H9 (cell line): ENCODE measurements at regions not wholly inside any gene's neighbourhood (a gene's known extent, or its start where the extent isn't known, plus 50 kb on each side); places are given as distances from the start of the nearest gene placed in this dataset.

Source experiments
- DNase-seq: peaks from one replicate; pipeline ENCODE4 v3.0.0-alpha.2; 2017
- H2AFZ ChIP-seq: one replicate; pipeline ENCODE4 v1.6.1; 2013; ENCODE audit warnings: mild to moderate bottlenecking, low read length, control low read depth, moderate library complexity
- H2AK5ac ChIP-seq: 2 replicates; pipeline ENCODE4 v1.6.1; 2013; ENCODE audit warnings: low read length, control low read depth, mixed read lengths; ENCODE audit not compliant: insufficient read length
- H2BK120ac ChIP-seq: one replicate; pipeline ENCODE4 v1.6.1; 2013; ENCODE audit warnings: low read depth, mild to moderate bottlenecking, low read length, control low read depth, inconsistent platforms; ENCODE audit not compliant: poor library complexity, severe bottlenecking
- H2BK12ac ChIP-seq: 2 replicates; pipeline ENCODE4 v1.6.1; 2013; ENCODE audit warnings: low read length, control low read depth, mixed read lengths, low read depth; ENCODE audit not compliant: insufficient read length
- H2BK15ac ChIP-seq: 2 replicates; pipeline ENCODE4 v1.6.1; 2013; ENCODE audit warnings: low read depth, low read length, control low read depth
- H2BK20ac ChIP-seq: one replicate; pipeline ENCODE4 v1.6.1; 2013; ENCODE audit warnings: low read depth, mild to moderate bottlenecking, low read length, control low read depth, inconsistent platforms; ENCODE audit not compliant: poor library complexity, severe bottlenecking
- H2BK5ac ChIP-seq: 2 replicates; pipeline ENCODE4 v1.6.1; 2013; ENCODE audit warnings: low read length, control low read depth, mixed read lengths; ENCODE audit not compliant: insufficient read length
- H3K14ac ChIP-seq: 2 replicates; pipeline ENCODE4 v1.6.1; 2013; ENCODE audit warnings: low read length, control low read depth; ENCODE audit not compliant: insufficient read depth
- H3K18ac ChIP-seq: 2 replicates; pipeline ENCODE4 v1.6.1; 2013; ENCODE audit warnings: low read depth, mild to moderate bottlenecking, mixed read lengths, low read length, control low read depth; ENCODE audit not compliant: insufficient read length
- H3K23ac ChIP-seq: 2 replicates; pipeline ENCODE4 v1.6.1; 2013; ENCODE audit warnings: low read length, control low read depth, mixed read lengths, low read depth; ENCODE audit not compliant: insufficient read length
- H3K23me2 ChIP-seq: 2 replicates; pipeline ENCODE4 v1.6.1; 2013; ENCODE audit warnings: low read depth, mild to moderate bottlenecking, mixed read lengths, low read length, control low read depth; ENCODE audit not compliant: insufficient read length, poor library complexity, severe bottlenecking
- H3K27ac ChIP-seq: 2 replicates; pipeline ENCODE4 v1.5.1; 2013; ENCODE audit warnings: low read length, control low read depth, mixed read lengths, low read depth; ENCODE audit not compliant: insufficient read length
- H3K27me3 ChIP-seq: 2 replicates; pipeline ENCODE4 v1.6.1; 2013; ENCODE audit warnings: low read length, control low read depth, inconsistent platforms; ENCODE audit not compliant: insufficient read depth
- H3K4ac ChIP-seq: 2 replicates; pipeline ENCODE4 v1.6.1; 2013; ENCODE audit warnings: low read depth, mild to moderate bottlenecking, control low read depth, inconsistent platforms, low read length, moderate library complexity
- H3K4me1 ChIP-seq: 2 replicates; pipeline ENCODE4 v1.6.1; 2013; ENCODE audit warnings: low read length, control low read depth, inconsistent platforms; ENCODE audit not compliant: insufficient read depth
- H3K4me2 ChIP-seq: 2 replicates; pipeline ENCODE4 v1.6.1; 2013; ENCODE audit warnings: low read length, control low read depth, mixed read lengths; ENCODE audit not compliant: insufficient read length, insufficient read depth
- H3K56ac ChIP-seq: 2 replicates; pipeline ENCODE4 v1.6.1; 2013; ENCODE audit warnings: low read depth, mild to moderate bottlenecking, mixed read lengths, low read length, control low read depth; ENCODE audit not compliant: insufficient read length
- H3K79me1 ChIP-seq: 2 replicates; pipeline ENCODE4 v1.6.1; 2013; ENCODE audit warnings: low read depth, mild to moderate bottlenecking, moderate library complexity, low read length, control low read depth, inconsistent platforms; ENCODE audit not compliant: insufficient read depth, poor library complexity, severe bottlenecking
- H3K79me2 ChIP-seq: 2 replicates; pipeline ENCODE4 v1.6.1; 2013; ENCODE audit warnings: low read length, control low read depth, inconsistent platforms; ENCODE audit not compliant: insufficient read depth
- H3K9ac ChIP-seq: 2 replicates; pipeline ENCODE4 v1.6.1; 2013; ENCODE audit warnings: low read length, control low read depth, mixed read lengths; ENCODE audit not compliant: insufficient read length; ENCODE audit errors: extremely low read depth
- H3K9me3 ChIP-seq: one replicate; pipeline ENCODE4 v1.6.1; 2013; ENCODE audit warnings: low read depth, low read length, inconsistent platforms; ENCODE audit not compliant: control insufficient read depth
- H3T11ph ChIP-seq: one replicate; pipeline ENCODE4 v1.6.1; 2013; ENCODE audit warnings: mild to moderate bottlenecking, low read length, control low read depth, inconsistent platforms
- H4K20me1 ChIP-seq: one replicate; pipeline ENCODE4 v1.6.1; 2013; ENCODE audit not compliant: control insufficient read depth, insufficient read length, insufficient read depth
- H4K5ac ChIP-seq: 2 replicates; pipeline ENCODE4 v1.6.1; 2013; ENCODE audit warnings: low read depth, mild to moderate bottlenecking, mixed read lengths, low read length, control low read depth; ENCODE audit not compliant: insufficient read length
- H4K8ac ChIP-seq: replicated peaks from 2 replicates; pipeline ENCODE4 v1.6.1; 2013; ENCODE audit warnings: low read length, control low read depth, mixed read lengths, low read depth; ENCODE audit not compliant: insufficient read length
- H4K91ac ChIP-seq: 2 replicates; pipeline ENCODE4 v1.6.1; 2013; ENCODE audit warnings: low read depth, mild to moderate bottlenecking, moderate library complexity, mixed read lengths, low read length, control low read depth; ENCODE audit not compliant: insufficient read length
- H3K27ac Mint-ChIP-seq, 3 experiments: 2 replicates in 2 of 3; 3 replicates in 1 of 3; pipeline ENCODE4 v1.8.0; 2020 to 2021; ENCODE audit warnings: mixed read lengths in 3 of 3, mild to moderate bottlenecking in 1 of 3, moderate library complexity in 1 of 3
- H3K27me3 Mint-ChIP-seq: 2 replicates; pipeline ENCODE4 v1.8.0; 2021; ENCODE audit warnings: low read depth, mild to moderate bottlenecking, moderate library complexity, mixed read lengths
- H3K36me3 Mint-ChIP-seq, 3 experiments: 2 replicates in 2 of 3; 3 replicates in 1 of 3; pipeline ENCODE4 v1.8.0; 2020 to 2021; ENCODE audit warnings: low read depth in 3 of 3, mixed read lengths in 3 of 3; ENCODE audit not compliant: insufficient read depth in 1 of 3
- H3K4me1 Mint-ChIP-seq, 2 experiments: 2 replicates each; pipeline ENCODE4 v1.8.0; 2020; ENCODE audit warnings: mixed read lengths in 2 of 2
- H3K4me3 Mint-ChIP-seq, 2 experiments: 2 replicates in 1 of 2; 3 replicates in 1 of 2; pipeline ENCODE4 v1.8.0; 2020 to 2021; ENCODE audit warnings: mild to moderate bottlenecking in 2 of 2, mixed read lengths in 2 of 2, moderate library complexity in 1 of 2
- H3K9me3 Mint-ChIP-seq, 2 experiments: 2 replicates in 1 of 2; 3 replicates in 1 of 2; pipeline ENCODE4 v1.8.0; 2020; ENCODE audit warnings: mild to moderate bottlenecking in 2 of 2, mixed read lengths in 2 of 2, moderate library complexity in 1 of 2
- CTCF ChIP-seq: fragments of 200-600 bp; sonication (generic); conservative IDR thresholded peaks from 3 replicates; pipeline ENCODE4 v1.8.0; 2021; ENCODE audit warnings: antibody characterized with exemption, mild to moderate bottlenecking
- WGBS: extraction: QIAGEN DNeasy Blood & Tissue Kit; methylation state at CpG from one replicate; pipeline ENCODE4 v1.1.7; 2013; ENCODE audit warnings: missing lambda C conversion rate, low lambda C conversion rate, mixed read lengths; ENCODE audit not compliant: insufficient read length; ENCODE audit errors: extremely low coverage; 5-methylcytosine and 5-hydroxymethylcytosine counted together

GRCh38 chr21:23612210-23612609 is 1995.1 kb downstream of the MRPL39 start:
- Histone ChIP-seq H4K91ac (no peak overlapping the region), H4K20me1 (no peaks in the 10 kb centered on the region), H3K56ac (no peak overlapping the region), H2BK5ac (no peak overlapping the region), H2AK5ac (no peak overlapping the region), H3K79me2 (no peaks in the 10 kb centered on the region), H3K79me1 (no peaks in the 10 kb centered on the region), H2AFZ (no peak overlapping the region), H4K5ac (no peak overlapping the region), H2BK12ac (no peak overlapping the region), H3T11ph (no peak overlapping the region), H3K27ac (no peak overlapping the region), H3K9me3 (no peaks in the 10 kb centered on the region), H3K23ac (no peak overlapping the region), H2BK120ac (no peak overlapping the region), H2BK20ac (no peak overlapping the region), H3K4me2 (no peak overlapping the region), H3K9ac (no peak overlapping the region), H4K8ac (no peak overlapping the region), H3K4ac (no peak overlapping the region), H3K27me3 (no peaks in the 10 kb centered on the region), H3K4me1 (no peaks in the 10 kb centered on the region), H3K18ac (no peak overlapping the region), H2BK15ac (no peak overlapping the region), H3K23me2 (no peaks in the 10 kb centered on the region), H3K14ac (no peak overlapping the region)
- H3K4me3 Mint-ChIP-seq: no peak overlapping the region
- no peaks in the 10 kb centered on the region for H3K4me1 Mint-ChIP-seq
- no peak for TF ChIP-seq CTCF
- no peak overlapping the region for H3K27ac Mint-ChIP-seq
- DNase-seq: no peak
- peaks cover 12 to 50% of the 10 kb centered on the region in 2 experiments; a peak in 4 of 5 replicates for H3K9me3 Mint-ChIP-seq
- no CpG with 5 or more reads among the region's 1 CpG for WGBS
- H3K27me3 Mint-ChIP-seq: no peaks in the 10 kb centered on the region
- no peaks in the 10 kb centered on the region; a peak in 2 of 7 replicates for H3K36me3 Mint-ChIP-seq
